ENCODE measurements at regions not wholly inside any gene's neighbourhood (a gene's known extent, or its start where the extent isn't known, plus 50 kb on each side); places are given as distances from the start of the nearest gene placed in this dataset.

- TF ChIP-seq, protein P1, sequence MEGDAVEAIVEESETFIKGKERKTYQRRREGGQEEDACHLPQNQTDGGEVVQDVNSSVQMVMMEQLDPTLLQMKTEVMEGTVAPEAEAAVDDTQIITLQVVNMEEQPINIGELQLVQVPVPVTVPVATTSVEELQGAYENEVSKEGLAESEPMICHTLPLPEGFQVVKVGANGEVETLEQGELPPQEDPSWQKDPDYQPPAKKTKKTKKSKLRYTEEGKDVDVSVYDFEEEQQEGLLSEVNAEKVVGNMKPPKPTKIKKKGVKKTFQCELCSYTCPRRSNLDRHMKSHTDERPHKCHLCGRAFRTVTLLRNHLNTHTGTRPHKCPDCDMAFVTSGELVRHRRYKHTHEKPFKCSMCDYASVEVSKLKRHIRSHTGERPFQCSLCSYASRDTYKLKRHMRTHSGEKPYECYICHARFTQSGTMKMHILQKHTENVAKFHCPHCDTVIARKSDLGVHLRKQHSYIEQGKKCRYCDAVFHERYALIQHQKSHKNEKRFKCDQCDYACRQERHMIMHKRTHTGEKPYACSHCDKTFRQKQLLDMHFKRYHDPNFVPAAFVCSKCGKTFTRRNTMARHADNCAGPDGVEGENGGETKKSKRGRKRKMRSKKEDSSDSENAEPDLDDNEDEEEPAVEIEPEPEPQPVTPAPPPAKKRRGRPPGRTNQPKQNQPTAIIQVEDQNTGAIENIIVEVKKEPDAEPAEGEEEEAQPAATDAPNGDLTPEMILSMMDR (IDR thresholded peaks at IDR 0.05) = no peak
- no peak for TF ChIP-seq POLR2A (IDR thresholded peaks at IDR 0.05)
These were observed 1362.7 kb upstream of the CHAC2 start for GRCh38 chr2:52404866-52405265.

Data from lower leg skin (tissue), 3 donors.